ENCODE measurements at regions not wholly inside any gene's neighbourhood (a gene's known extent, or its start where the extent isn't known, plus 50 kb on each side); places are given as distances from the start of the nearest gene placed in this dataset.

GRCh38 chr6:103036846-103037245, 1643.3 kb downstream of the GRIK2 start:
- POLR2A ChIA-PET: no interaction called here

GRCh38 chr6:103027271-103027931, 1633.9 kb downstream of the GRIK2 start:
- ChIA-PET POLR2A (interaction anchor here (0.6 kb wide), 1 partner anchor 97 kb away, joined by 3 read pairs; no protein-coding TSS in a partner anchor), CTCF (no interaction called here)
- Histone ChIP-seq H3K27ac (ENCODE audit: low read length) (no peak overlapping the region), H3K27me3 (ENCODE audit: control insufficient read depth, insufficient read depth, low read length) (no peaks in the 10 kb centered on the region), H3K4me3 (ENCODE audit: low read depth in 2 of 2, low read length in 2 of 2) (no peak overlapping the region), H3K36me3 (ENCODE audit: control insufficient read depth, insufficient read depth, low read length) (no peaks in the 10 kb centered on the region), H3K9me3 (ENCODE audit: control insufficient read depth, insufficient read depth, low read depth, low read length) (no peaks in the 10 kb centered on the region), H3K4me1 (ENCODE audit: control insufficient read depth, insufficient read depth, low read length) (no peaks in the 10 kb centered on the region)
- intact Hi-C loops (cut with micrococcal nuclease; ENCODE audit: unreplicated experiment) (no loop called here), in situ Hi-C loops (cut with HindIII; ENCODE audit: low pct_unique_long_range_greater_than_20kb, low sequenced_read_pairs) (no loop called here)
- ATAC-seq (no peak), DNase-seq (ENCODE audit: low read depth, low spot score) (no peak)
- no TSS peak for BruUV-seq (replicated peaks)
- TF ChIP-seq SIN3A (IDR thresholded peaks at IDR 0.05; ENCODE audit: borderline replicate concordance, insufficient read depth, low read depth, low read length) (no peak), REST (IDR thresholded peaks at IDR 0.05; ENCODE audit: insufficient read depth in 1 of 2, low read depth in 2 of 2, low read length in 1 of 2) (no peak), POLR2AphosphoS5 (IDR thresholded peaks at IDR 0.05; ENCODE audit: low read depth, low read length) (no peak), TCF7L2 (IDR thresholded peaks at IDR 0.05; ENCODE audit: low read depth, low read length) (no peak)
- TF ChIP-seq, protein P1, sequence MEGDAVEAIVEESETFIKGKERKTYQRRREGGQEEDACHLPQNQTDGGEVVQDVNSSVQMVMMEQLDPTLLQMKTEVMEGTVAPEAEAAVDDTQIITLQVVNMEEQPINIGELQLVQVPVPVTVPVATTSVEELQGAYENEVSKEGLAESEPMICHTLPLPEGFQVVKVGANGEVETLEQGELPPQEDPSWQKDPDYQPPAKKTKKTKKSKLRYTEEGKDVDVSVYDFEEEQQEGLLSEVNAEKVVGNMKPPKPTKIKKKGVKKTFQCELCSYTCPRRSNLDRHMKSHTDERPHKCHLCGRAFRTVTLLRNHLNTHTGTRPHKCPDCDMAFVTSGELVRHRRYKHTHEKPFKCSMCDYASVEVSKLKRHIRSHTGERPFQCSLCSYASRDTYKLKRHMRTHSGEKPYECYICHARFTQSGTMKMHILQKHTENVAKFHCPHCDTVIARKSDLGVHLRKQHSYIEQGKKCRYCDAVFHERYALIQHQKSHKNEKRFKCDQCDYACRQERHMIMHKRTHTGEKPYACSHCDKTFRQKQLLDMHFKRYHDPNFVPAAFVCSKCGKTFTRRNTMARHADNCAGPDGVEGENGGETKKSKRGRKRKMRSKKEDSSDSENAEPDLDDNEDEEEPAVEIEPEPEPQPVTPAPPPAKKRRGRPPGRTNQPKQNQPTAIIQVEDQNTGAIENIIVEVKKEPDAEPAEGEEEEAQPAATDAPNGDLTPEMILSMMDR (IDR thresholded peaks at IDR 0.05): no peak

More at GRCh38 chr6:103036846-103037245, 1643.3 kb downstream of the GRIK2 start:
- ATAC-seq: no peak
- TF ChIP-seq REST (IDR thresholded peaks at IDR 0.05; ENCODE audit: insufficient read depth in 1 of 2, low read depth in 2 of 2, low read length in 1 of 2) (no peak), TCF7L2 (IDR thresholded peaks at IDR 0.05; ENCODE audit: low read depth, low read length) (no peak), POLR2AphosphoS5 (IDR thresholded peaks at IDR 0.05; ENCODE audit: low read depth, low read length) (no peak), SIN3A (IDR thresholded peaks at IDR 0.05; ENCODE audit: borderline replicate concordance, insufficient read depth, low read depth, low read length) (no peak)
- TF ChIP-seq, protein P1 (IDR thresholded peaks at IDR 0.05): no peak
- H3K27ac ChIP-seq (ENCODE audit: low read length): no peak overlapping the region
- intact Hi-C loops (cut with micrococcal nuclease; ENCODE audit: unreplicated experiment): no loop called here
- no peak overlapping the region for H3K4me3 ChIP-seq (ENCODE audit: low read depth in 2 of 2, low read length in 2 of 2)
- no peak for DNase-seq (ENCODE audit: low read depth, low spot score)
- no peaks in the 10 kb centered on the region for H3K9me3 ChIP-seq (ENCODE audit: control insufficient read depth, insufficient read depth, low read depth, low read length)
- CTCF ChIA-PET: no interaction called here
- no peaks in the 10 kb centered on the region for H3K36me3 ChIP-seq (ENCODE audit: control insufficient read depth, insufficient read depth, low read length)
- BruUV-seq (replicated peaks): no TSS peak
- in situ Hi-C loops (cut with HindIII; ENCODE audit: low pct_unique_long_range_greater_than_20kb, low sequenced_read_pairs): no loop called here
- H3K27me3 ChIP-seq (ENCODE audit: control insufficient read depth, insufficient read depth, low read length): no peaks in the 10 kb centered on the region
- H3K4me1 ChIP-seq (ENCODE audit: control insufficient read depth, insufficient read depth, low read length): no peaks in the 10 kb centered on the region

Measured in Panc1 (cell line).